IPS-NIHi11 (cell line): ENCODE measurements at regions not wholly inside any gene's neighbourhood (a gene's known extent, or its start where the extent isn't known, plus 50 kb on each side); places are given as distances from the start of the nearest gene placed in this dataset.

Source experiments
- DNase-seq: peaks from one replicate; pipeline ENCODE4 v3.0.0; 2012; ENCODE audit warnings: mixed read lengths, low spot score

DNA sequence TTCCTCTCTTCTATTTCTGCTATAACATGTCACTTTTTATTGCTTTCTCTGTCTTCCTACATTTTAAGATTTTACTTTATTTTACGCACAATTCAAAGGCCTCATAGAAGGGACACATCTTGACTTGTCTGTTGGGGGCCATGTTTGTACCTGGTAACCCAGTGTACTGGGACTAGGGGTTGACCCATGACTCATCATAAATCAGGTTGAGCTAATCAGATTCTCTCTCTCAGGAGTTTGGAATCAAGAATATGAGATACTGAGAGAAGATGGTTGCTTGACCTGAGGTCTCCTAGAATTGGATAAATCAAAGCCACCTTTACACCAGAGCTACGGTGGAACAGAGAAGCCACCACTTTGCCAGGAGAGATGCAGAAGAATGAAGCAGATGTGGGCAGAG, 153.0 kb downstream of the UXS1 start:
- no peak for DNase-seq

DNA sequence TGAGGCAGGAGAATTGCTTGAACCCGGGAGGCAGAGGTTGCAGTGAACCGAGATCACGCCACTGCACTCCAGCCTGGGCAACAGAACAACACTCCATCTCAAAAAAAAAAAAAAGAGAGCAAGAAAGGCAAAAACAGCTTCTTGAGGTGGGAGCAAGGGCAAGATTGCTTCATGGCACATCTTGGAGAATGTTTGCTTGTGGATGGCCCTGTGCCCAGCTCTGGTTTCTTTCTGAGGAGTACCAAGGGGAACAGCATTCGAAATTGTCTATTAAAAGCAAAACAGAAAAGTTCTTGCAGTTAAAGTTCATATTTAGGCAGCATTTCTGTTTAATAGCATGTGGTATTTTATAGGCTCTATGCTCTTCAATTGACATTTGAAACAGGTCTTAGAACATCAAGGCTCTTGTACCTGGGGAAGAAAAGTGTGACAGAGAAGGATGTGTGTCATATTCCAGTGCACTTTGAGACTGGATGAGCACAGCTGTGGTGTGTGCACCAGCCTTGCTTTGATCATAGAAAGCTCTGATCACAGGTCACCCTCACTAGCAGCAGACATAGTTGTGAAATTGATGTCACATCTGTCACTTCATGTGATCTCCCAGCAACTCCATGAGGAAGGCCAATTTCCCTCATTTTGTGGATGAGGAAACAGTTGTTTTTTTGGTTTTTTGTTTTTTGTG, 154.3 kb downstream of the UXS1 start:
- DNase-seq: no peak

DNA sequence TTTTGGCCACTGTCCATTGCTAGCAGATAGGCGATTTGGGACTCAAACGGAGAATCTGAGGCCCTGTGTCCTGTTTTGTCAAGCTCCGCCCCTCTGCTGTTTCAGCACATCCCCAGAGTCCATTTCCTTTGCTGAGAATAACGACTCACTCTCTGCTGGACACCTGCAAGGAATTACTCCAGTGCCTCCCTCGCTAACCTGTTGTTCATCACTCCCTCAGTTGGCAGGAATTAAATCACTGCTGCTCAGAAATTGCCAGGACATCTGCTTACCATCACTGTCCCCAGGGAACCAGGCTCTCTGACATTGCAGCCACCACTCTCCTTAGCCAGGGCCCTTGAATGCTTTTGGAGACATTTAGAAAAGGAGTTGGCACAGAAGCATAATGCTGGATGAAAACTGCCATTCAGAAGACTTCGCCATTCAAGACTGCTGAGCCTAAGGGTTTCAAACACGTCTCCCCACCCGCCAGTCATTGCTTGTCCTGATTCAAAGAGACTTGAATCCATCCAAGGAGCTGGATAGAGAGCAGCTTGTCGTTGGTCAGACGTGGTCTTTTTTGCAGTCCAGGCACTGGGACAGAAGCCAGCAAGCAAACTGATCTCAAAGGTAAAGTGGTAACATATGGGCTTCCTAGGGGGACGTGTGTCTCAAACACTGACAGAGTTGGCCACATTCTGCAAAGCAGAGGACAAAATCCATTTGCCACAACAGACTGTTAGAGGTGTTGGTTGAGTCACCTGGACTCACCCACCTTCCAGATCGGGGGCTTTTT, 155.3 kb downstream of the UXS1 start:
- DNase-seq: no peak

DNA sequence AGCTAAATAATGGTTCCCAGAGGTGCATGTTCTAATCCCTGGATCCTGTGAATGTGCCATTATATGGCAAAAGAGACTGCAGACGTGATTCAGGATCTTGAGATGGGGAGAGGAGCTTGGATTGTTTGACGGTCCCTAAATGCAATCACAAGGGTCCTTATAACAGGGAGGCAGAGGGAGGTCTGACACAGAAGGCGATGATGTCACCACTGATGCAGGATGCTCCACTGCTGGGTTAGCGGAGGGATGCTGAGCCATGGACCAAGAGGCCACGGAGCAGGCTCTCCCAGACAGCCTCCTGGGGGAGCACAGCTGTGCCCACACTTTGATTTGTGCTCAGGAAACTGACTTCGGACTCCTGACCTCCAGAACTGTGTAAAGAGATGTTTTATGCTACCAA, 156.2 kb downstream of the UXS1 start:
- no peak for DNase-seq

DNA sequence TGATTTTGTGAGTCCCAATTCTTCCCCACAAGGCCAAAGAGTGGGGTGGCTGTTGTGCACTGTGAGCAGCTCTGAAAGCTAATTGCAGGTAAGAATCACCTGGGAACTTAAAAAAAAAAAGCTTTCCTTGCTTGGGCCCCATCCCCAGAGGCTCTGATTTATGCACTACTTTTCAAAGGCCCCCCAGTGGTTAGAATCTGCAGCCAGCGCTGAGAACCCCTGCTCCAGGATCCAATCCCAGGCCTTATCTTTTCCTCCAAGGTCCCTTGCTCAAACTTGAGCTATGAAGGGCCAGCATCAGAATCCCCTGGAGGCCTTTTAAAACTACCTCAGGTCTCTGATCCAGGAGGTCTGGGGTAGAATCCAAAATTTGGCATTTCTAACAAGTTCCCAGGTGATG, 156.8 kb downstream of the UXS1 start:
- DNase-seq: no peak

DNA sequence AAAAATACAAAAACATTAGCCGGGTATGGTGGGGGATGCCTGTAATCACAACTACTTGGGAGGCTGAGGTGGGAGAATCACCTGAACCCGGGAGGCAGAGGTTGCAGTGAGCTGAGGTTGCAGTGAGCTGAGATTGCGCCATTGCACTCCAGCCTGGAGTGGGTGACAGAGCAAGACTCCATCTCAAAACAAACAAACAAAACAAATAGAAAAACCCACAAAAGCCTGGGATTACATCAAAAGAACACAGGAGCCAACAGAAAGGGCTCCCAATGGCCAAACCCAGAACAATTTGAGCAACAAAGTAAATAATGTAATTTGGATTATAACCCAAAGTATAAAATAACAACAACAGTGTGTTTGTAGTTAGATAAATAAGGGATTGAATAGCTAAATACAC, 159.8 kb downstream of the UXS1 start:
- no peak for DNase-seq

DNA sequence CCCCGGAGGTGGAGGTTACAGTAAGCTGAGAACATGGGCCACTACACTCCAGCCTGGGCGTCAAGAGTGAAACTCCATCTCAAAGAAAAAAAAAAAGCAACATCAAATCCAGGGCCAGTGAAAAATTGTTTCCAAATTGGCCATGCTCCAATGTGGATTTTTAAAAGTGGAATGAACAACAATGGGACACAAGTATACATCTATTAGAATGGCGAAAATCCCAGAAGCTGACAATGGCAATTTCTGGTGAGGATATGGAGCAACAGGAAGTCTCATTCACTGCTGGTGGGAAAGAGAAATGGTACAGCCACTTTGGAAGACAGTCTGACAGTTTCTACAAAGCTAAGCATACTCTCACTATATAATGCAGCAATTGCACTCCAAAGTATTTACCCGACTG, 161.4 kb downstream of the UXS1 start:
- DNase-seq: no peak

DNA sequence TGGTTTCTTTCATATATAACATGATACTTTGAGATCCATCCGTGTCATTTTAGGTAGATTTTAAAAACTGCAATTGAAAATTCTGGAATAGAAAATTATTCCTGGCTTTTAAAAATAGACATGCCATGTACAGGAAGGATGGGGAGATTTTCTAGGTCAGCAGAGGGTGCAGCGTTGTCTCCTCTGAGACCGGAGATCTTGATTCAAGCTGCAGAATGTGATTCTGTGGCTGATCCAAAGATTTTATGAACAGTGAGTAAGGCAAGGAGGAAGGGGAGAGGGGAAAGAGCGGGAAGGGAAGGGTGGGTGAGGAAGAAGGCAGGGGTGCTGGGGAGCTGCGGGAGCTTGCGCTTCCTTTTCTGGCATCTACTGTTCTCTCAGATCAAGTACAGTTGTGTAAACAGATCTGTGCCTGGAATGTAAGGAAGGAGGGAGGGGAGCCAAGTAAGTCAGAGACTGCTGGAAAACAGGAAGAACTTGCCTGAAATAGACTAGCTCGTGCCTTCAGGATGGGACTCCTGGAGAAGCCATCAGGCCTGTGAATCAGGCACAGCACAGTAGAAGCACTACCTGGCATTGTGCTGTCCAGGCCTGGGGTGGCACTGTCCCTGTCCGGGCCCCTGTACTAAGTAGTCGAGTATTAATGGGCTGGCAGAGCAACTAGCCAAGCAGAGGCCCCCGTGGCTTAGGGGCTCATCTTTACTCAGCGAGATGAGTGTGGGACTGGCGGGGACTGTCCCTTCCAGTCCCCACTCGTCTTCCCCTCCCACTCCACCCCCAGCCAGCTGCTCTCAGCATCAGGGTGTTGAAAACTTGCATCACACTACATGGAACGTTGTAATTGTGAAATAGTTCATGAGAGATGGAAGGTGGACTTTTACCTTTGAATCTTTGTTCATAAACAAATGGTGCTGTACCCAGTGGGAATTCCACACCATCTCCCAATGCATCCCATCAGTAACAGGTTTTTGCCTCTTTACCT, 163.5 kb downstream of the UXS1 start:
- DNase-seq: no peak

DNA sequence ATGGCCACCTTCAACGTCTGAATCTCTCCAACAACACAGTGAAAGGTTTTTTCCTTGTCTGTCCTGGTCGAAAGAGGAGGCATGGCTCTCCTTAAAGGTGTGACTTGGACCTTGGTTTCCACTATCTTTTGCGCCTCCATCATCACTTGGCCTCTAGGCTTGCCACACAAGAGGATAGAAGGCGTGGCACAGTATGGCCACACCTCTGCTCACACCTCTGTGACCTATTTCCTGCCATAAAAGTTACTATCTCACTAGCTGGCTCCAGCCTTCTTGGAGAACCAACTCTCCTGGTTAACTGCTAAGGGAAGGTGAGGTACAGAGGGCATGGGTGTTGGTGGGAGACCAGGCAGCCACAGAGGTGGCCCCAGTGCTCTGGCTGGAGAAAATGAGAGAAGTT, 165.9 kb downstream of the UXS1 start:
- no peak for DNase-seq

DNA sequence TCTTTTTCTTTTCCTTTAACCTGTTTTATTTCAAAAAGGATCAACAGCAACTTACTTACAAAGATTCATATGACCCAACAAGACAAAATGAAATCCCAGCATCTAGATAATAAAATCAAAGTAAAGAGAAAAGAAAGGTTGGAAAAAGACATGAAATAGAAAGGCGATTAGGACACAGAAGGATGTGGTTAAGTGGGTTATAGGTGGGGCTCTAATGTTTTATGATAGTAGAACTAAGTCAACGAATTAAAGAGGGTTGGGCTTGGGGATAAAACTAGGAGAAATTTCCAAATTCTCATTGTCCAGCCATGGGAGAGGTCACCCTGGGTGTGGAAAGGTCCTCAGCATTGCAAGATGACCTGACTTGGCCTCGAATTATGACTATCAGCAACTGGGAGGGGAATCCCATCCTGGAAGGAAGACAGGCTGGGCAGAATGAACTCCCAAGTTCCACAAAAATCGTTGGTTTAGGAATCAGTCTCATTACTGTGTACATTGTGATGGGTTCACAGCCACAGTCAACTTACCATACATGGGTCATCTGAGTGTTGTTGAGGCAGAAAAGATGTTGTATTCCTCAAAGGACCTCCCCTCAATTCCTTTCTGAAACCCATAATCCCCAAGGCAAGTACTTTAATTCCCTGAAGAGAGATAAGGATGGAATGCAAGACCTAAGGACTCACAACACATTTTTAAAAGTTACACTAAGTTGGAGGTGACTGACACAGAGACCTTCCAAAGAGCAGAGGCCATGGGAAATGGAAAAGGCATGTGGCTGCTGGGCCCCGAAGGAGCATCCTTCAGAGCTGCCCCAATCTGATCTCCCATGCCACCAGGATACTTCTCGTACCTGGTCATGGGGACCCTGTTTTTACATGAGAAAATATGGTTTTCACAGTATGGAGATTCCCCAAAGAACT, 167.6 kb downstream of the UXS1 start:
- DNase-seq: no peak

DNA sequence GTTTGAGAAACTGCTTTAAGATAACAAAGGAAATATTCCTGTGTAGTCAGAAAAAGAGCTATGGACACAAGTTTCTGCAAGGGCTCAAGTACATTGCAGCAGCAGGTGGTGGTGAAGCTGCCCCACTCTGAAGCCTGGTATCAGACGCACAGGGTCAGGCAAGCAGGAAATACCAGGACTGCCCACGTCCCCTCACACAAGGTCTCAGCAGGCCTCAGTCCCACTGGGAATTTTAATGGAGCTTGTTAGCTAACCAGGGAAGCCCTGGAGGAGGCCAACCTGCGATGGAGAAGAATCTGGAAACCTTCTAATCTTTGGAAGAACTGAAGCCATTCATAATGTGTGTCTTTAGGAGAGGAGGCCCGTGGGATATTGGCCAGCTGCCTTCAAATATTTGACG, 168.3 kb downstream of the UXS1 start:
- DNase-seq: no peak

DNA sequence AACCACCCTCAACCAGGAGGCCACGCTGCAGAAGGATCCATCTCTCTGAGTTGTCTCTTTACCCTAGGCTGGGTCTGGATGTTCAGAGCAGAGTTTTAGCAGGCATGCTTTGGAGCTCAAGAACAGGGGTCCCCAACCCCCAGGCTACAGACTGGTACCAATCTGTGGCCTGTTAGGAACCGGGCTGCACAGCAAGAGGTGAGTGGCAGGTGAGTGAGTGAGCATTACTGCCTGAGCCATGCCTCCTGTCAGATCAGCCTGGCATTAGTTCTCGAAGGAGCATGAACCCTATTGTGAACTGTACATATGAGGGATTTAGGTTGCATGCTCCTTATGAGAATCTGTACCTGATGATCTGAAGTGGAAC, 172.5 kb downstream of the UXS1 start:
- no peak for DNase-seq

DNA sequence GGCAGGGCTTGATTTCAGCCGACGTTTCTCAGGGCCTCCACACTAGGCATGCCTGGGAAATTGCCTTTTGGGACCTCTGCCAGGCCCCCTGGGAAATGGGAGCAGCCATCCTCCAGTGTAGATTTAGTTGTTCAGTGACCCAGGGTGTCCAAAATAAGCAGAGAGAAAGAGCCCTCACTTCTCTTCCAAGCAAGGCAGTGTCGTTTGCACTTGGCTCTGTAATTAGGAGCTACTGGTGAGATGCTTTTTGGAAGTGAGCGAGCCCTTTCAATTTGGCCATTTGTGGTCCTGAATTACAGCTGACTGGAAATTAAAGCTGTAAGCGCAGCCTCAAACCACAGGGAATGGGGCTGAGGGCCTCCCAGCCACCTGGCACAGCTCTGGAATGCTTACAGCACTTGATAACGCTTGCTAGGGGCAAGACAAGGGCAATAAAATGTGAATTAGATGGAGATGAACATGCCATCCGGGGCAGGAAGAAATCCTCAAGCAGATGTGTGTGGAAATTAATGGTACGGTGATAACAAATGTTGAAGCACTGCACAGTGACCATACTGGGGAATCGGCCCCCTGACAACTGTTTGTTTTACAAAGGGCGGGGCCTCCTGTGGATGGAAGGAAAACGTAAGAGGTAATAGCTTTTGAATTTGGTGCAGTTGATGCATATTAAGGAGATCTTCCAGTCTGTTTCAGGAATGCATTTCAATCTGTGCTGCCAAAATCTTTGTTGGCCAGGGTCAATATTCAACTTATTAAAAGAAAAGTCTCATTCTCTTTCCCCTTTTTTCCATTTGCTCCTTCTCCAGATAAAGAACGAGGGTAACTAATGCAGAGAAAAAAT, 173.1 kb downstream of the UXS1 start:
- no peak for DNase-seq

DNA sequence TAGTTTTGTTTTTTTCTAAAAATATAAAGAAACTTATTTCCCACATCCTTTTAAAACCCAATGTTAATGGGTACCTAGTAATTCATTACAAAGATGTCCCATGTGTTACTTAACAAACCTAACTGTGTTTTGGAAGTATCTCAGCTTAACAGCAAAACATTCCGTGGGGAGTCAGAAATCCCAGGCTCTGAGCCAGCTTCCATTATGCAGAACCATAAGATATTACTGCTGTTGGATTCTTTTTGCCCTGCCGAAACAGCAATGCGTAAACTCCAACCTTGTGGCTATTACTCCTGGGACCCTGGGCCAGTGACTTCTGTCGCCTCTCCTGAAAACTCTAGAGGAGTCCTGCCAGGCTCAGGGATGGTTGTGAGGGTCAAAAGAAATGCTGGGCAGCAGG, 174.1 kb downstream of the UXS1 start:
- DNase-seq: no peak

DNA sequence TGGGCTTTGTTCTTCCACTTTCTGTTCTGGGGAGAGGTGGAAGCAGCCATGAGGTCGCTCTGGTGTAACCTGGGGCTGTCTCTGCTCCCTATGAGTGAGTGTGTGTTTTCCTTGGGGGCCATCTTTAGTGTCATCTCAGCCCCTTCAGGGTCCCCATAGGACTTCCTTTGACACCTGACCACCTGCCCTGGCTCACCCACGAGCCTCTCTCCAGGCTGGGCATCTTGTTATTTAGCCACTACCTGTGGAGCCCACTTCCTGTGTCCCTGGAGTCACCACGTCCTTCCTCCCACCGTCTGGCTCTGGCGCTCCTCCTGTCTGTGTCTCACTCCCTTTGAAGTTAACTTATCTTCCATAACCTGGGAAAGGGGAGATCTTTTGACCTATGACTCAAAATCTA, 176.0 kb downstream of the UXS1 start:
- DNase-seq: no peak

DNA sequence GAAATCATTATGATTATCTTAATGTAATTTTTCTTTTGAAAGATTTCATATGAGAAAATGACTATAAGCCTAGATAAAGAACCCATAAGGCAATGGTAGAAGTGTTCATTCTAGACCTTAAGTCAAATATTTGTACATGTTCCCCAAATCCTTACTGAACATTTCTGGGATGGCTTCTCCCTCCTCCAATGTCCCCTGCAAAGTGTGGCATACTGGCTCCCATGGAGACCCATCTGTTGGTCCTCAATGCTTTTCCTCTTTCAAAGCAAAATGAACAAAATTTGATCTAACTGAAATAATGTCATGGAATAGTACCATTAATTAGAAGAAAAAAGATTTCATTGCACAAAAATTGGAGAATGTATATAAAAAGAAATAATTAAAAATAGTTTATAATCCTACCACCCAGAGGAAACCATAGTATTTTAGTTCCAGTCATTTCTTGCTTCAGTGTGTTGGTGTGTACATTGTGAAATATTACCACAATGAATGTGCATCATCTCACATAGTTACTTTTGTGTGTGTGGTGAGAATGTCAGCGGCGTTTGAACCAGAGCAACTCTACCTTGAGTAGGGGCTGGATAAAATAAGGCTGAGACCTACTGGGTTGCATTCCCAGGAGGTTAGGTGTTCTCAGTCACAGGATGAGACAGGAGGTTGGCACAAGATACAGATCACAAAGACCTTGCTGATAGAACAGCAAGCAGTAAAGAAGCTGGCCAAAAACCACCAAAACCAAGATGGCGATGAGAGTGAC, 181.3 kb downstream of the UXS1 start:
- no peak for DNase-seq

DNA sequence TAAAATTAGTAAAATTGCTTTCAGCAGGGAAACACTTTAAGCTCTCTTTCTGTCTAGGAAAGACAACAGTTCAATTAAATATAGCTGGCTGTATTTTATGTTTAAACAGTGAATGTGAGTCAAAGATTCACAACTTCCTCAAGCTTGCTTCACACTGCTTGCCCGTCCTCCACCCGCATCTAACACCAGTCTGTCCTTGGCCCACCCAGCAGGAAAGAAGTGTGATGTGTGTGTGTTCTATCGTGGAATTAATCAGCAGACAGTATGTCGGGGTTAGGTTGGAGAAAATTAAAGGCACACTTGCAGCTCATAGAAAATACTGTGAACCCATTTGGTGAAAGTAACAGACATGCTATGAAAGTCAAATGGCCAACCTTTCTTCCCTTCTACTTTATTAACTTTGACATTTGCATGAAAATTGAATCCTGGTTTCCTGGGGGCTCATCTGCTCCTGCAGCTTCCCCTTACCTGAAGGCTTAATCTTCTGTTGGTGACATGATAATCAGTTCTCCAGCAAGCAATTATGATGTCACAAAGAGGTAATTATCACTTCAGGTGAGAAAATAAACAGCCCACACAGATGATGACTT, 182.0 kb downstream of the UXS1 start:
- DNase-seq: no peak

DNA sequence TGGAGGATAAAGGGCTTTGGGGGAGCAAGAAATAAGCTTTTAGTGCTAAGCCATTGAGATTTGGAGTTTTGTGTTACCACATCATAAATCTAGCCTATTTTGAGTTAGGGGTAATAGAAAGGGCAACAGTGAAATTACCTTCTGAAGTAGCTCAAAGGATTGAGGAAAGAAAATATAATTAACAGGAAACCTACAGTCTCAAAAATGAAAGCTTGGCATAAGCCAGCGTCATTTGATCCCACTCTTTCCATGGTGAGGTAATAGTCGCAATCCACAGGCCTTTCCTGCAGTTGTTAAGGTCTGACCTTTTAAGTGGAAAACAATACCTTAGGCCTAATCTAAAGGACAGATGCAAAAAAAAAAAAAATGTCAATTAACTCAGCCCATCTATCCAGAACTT, 182.7 kb downstream of the UXS1 start:
- no peak for DNase-seq

DNA sequence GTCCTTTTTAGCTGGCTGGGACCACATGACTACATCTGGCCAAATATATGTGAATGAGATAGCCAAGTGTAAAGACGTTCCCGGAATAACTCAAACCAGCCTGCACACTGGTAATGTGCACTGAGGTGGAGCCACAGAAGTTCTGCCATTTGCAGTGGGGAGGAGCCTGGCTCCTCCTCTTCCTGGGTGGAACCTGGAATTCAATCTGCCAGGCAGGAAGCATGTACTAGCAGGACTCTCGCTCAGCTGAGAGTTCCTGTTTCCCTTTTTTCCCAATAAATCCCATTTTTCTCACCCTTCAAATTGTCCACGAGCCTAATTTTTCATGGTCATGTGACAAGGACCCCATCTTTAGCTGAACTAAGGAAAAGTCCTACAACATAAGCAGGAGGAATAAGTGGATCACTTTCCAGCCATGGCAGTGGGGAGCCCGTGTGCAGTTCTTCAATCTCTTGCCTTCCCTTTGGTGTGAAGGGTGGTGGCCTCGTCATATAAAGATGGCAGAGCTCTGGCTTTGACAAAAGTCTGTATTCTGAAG, 183.2 kb downstream of the UXS1 start:
- no peak for DNase-seq
